T-helper 2 cell treated with Interferon-gamma antibody and Interleukin-4, amounts not matched to agents 5 μg/mL and 100 μg/mL, for 36 hours (primary cell): ENCODE measurements at regions not wholly inside any gene's neighbourhood (a gene's known extent, or its start where the extent isn't known, plus 50 kb on each side); places are given as distances from the start of the nearest gene placed in this dataset.
"Not testable (repeated sequence)": the region's sequence is repeated elsewhere in the genome, so short reads cannot be mapped to it uniquely, and the experiment has no call there.

Experiments
- DNase-seq: peaks from one replicate; pipeline ENCODE4 v3.0.0; 2021; ENCODE audit warnings: low spot score
- H3K27ac Mint-ChIP-seq: one replicate; pipeline ENCODE4 v1.8.0; 2021; ENCODE audit warnings: mild to moderate bottlenecking, mixed read lengths
- H3K27me3 Mint-ChIP-seq: one replicate; pipeline ENCODE4 v1.8.0; 2021; ENCODE audit warnings: low read depth, mixed read lengths
- H3K36me3 Mint-ChIP-seq: one replicate; pipeline ENCODE4 v1.8.0; 2021; ENCODE audit warnings: low read depth, mixed read lengths
- H3K4me1 Mint-ChIP-seq: one replicate; pipeline ENCODE4 v1.8.0; 2021; ENCODE audit warnings: low read depth, mixed read lengths
- H3K4me3 Mint-ChIP-seq: one replicate; pipeline ENCODE4 v1.8.0; 2022; ENCODE audit warnings: mild to moderate bottlenecking, moderate library complexity, mixed read lengths
- H3K9me3 Mint-ChIP-seq: one replicate; pipeline ENCODE4 v1.8.0; 2021; ENCODE audit warnings: mixed read lengths

- not testable (repeated sequence) for H3K27ac Mint-ChIP-seq, DNase-seq, H3K36me3 Mint-ChIP-seq, H3K4me3 Mint-ChIP-seq, H3K27me3 Mint-ChIP-seq, H3K9me3 Mint-ChIP-seq, H3K4me1 Mint-ChIP-seq
These were observed 214.0 kb upstream of the HSF2 start for GRCh38 chr6:122185458-122185857.

DNA sequence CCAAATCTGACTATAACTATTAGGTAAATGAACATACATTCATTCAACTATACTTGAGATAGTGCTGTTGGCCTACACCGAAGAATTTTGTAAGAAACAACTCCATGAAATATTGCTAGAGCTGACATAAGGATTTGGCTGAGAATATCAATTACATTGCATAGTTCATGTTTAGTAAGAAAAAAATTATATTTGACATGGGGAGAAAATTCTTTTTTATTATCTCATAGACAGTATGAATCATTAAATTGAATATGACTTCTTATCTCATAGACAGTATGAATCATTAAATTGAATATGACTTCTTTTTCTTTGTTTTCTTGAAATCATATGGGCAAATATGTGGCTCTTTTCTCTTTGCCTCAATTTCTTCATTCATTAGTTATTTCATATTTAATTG, 212.3 kb upstream of the HSF2 start:
- Mint-ChIP-seq H3K36me3 (no peaks in the 10 kb centered on the region), H3K4me1 (no peaks in the 10 kb centered on the region), H3K4me3 (no peak overlapping the region), H3K9me3 (no peaks in the 10 kb centered on the region), H3K27me3 (no peaks in the 10 kb centered on the region), H3K27ac (no peak overlapping the region)
- DNase-seq = no peak

- Mint-ChIP-seq H3K36me3 (no peaks in the 10 kb centered on the region), H3K4me3 (no peak overlapping the region), H3K27ac (no peak overlapping the region), H3K4me1 (no peaks in the 10 kb centered on the region), H3K9me3 (no peaks in the 10 kb centered on the region), H3K27me3 (no peaks in the 10 kb centered on the region)
- DNase-seq = no peak
These were observed 200.5 kb upstream of the HSF2 start for GRCh38 chr6:122198922-122199321.

GRCh38 chr6:122200440-122200839, 199.0 kb upstream of the HSF2 start:
- no peak overlapping the region for H3K4me3 Mint-ChIP-seq
- H3K27me3 Mint-ChIP-seq = no peaks in the 10 kb centered on the region
- DNase-seq = no peak
- H3K9me3 Mint-ChIP-seq = no peaks in the 10 kb centered on the region
- H3K4me1 Mint-ChIP-seq = no peaks in the 10 kb centered on the region
- no peaks in the 10 kb centered on the region for H3K36me3 Mint-ChIP-seq
- H3K27ac Mint-ChIP-seq = no peak overlapping the region

DNA sequence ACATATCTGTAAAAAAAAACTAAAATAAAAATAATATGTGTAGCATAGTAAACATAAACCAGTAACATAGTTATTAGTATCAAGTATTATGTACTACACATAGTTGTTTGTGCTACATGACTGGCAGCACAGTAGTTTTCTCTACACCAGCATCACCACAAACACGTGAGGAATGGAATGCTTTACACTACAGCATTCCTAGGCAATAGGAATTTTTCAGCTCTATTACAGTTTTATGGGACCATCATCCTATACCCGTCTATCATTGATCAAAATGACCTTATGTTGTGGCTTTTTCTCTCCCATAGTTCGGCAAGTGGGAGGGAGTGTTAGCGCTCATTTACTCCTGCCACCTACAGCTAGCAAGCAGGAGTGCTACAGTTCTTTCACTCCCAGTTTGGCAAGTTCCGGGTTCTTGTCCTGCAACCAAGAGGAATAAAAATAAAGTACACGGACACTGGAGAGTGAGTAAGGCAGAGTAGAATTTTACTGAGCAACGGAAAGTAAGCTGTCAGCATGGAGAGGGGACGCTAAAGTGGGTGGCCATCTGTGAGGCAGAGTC, 196.8 kb upstream of the HSF2 start:
- DNase-seq = no peak
- Mint-ChIP-seq H3K9me3 (no peaks in the 10 kb centered on the region), H3K36me3 (no peaks in the 10 kb centered on the region), H3K27me3 (no peaks in the 10 kb centered on the region), H3K27ac (no peak overlapping the region), H3K4me1 (no peaks in the 10 kb centered on the region), H3K4me3 (no peak overlapping the region)

GRCh38 chr6:122207061-122207460, 192.4 kb upstream of the HSF2 start:
- Mint-ChIP-seq H3K4me1 (no peaks in the 10 kb centered on the region), H3K27me3 (no peaks in the 10 kb centered on the region), H3K4me3 (no peak overlapping the region), H3K9me3 (no peaks in the 10 kb centered on the region), H3K27ac (no peak overlapping the region), H3K36me3 (no peaks in the 10 kb centered on the region)
- no peak for DNase-seq

- Mint-ChIP-seq H3K9me3 (no peaks in the 10 kb centered on the region), H3K4me1 (no peaks in the 10 kb centered on the region), H3K36me3 (no peaks in the 10 kb centered on the region), H3K4me3 (no peak overlapping the region), H3K27me3 (no peaks in the 10 kb centered on the region), H3K27ac (no peak overlapping the region)
- no peak for DNase-seq
These were observed 191.7 kb upstream of the HSF2 start for GRCh38 chr6:122207794-122208193.

GRCh38 chr6:122214605-122215318, 184.7 kb upstream of the HSF2 start:
- Mint-ChIP-seq H3K4me1 (no peaks in the 10 kb centered on the region), H3K27ac (no peak overlapping the region), H3K9me3 (no peaks in the 10 kb centered on the region), H3K36me3 (no peaks in the 10 kb centered on the region), H3K4me3 (no peak overlapping the region), H3K27me3 (no peaks in the 10 kb centered on the region)
- DNase-seq = no peak

GRCh38 chr6:122220254-122220653, 179.2 kb upstream of the HSF2 start:
- Mint-ChIP-seq H3K4me3 (no peak overlapping the region), H3K9me3 (no peaks in the 10 kb centered on the region), H3K4me1 (no peaks in the 10 kb centered on the region), H3K36me3 (no peaks in the 10 kb centered on the region), H3K27ac (no peak overlapping the region), H3K27me3 (no peaks in the 10 kb centered on the region)
- no peak for DNase-seq

DNA sequence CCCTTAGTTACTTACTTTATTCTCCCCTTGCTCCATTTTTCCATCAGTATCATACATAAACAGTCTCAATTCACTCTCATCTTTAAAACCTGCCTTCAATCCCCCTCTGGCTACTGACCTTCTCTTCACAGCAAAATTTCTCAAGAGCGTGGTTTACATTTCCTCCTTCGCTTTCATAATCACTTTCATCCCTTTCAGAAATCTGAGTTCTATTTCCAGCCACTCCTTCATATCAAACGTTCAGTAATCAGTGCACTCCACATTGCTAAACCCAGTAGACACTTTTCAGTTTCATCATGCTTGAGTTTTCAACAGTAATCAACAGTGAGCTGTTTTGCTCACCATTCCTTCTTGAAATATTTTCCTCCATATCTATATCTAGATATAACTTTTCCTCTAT, 176.7 kb upstream of the HSF2 start:
- DNase-seq = no peak
- Mint-ChIP-seq H3K27ac (no peak overlapping the region), H3K4me1 (no peaks in the 10 kb centered on the region), H3K9me3 (no peaks in the 10 kb centered on the region), H3K4me3 (no peak overlapping the region), H3K27me3 (no peaks in the 10 kb centered on the region), H3K36me3 (no peaks in the 10 kb centered on the region)

- Mint-ChIP-seq H3K27ac (no peak overlapping the region), H3K27me3 (no peaks in the 10 kb centered on the region), H3K9me3 (no peaks in the 10 kb centered on the region), H3K36me3 (no peaks in the 10 kb centered on the region), H3K4me1 (no peaks in the 10 kb centered on the region), H3K4me3 (no peak overlapping the region)
- no peak for DNase-seq
These were observed 176.2 kb upstream of the HSF2 start for GRCh38 chr6:122223251-122223650.

DNA sequence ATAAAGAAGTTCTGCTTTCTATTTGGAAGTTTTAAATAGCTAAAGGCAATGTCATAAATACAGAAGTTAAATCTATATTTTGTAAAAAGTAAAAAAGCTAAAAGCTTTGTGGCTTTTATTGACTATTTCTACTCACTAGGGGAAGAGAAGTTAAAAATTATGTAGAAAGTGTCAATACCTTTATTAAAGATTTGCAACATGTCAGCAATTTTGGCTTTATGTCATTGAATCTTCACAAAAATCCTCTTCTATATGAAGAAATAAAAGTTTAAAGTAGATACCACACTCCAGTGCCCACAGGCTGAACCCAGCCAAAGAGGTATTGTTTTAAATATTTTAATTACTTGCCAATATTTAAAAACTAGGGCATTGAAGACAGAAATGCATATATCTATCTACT, 160.6 kb upstream of the HSF2 start:
- no peak overlapping the region for H3K4me3 Mint-ChIP-seq
- no peak overlapping the region for H3K27ac Mint-ChIP-seq
- no peaks in the 10 kb centered on the region for H3K27me3 Mint-ChIP-seq
- H3K4me1 Mint-ChIP-seq = no peaks in the 10 kb centered on the region
- H3K9me3 Mint-ChIP-seq = peaks cover 4% of the 10 kb centered on the region
- no peak for DNase-seq
- H3K36me3 Mint-ChIP-seq = no peaks in the 10 kb centered on the region

- Mint-ChIP-seq H3K4me1 (no peaks in the 10 kb centered on the region), H3K27ac (no peak overlapping the region)
These were observed 152.4 kb upstream of the HSF2 start for GRCh38 chr6:122246906-122247658.

DNA sequence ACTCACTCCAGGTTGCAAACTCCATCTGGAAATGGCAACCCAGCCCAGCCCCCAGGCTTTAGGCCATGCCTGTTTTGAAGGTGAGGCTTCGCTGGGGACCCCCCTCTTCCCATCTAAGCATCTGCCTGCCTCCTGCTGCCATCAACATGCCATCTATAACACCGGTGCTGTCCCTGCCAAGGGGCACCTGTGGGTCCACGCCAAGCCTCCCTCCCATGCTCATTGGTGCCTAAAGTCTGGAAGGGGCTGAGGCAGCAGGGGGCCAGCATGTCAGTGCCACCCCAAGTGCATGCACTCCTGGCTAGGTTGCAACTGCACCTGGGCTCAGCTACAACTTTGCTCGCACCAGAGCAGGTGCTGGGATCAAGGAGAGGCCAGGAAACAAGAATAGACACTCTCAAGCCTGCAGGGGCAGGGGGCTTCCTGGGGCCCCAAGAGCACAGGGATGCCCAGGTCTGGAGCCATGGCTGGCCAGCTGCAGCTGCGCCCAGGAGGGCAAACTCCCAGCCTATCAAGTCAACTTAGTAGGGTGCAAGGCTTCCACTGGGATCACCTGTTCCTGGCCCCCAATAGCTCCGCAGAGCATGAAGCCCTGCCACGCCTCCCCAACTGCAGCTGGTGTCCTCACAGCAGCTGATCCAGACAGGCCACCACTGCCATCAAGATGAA, 151.3 kb upstream of the HSF2 start:
- H3K9me3 Mint-ChIP-seq = peaks cover 4% of the 10 kb centered on the region
- no peak overlapping the region for H3K27ac Mint-ChIP-seq
- no peaks in the 10 kb centered on the region for H3K27me3 Mint-ChIP-seq
- no peaks in the 10 kb centered on the region for H3K4me1 Mint-ChIP-seq
- no peak overlapping the region for H3K4me3 Mint-ChIP-seq
- H3K36me3 Mint-ChIP-seq = no peaks in the 10 kb centered on the region
- DNase-seq = no peak

More at GRCh38 chr6:122246906-122247658, 152.4 kb upstream of the HSF2 start:
- H3K27me3 Mint-ChIP-seq = no peaks in the 10 kb centered on the region
- no peak overlapping the region for H3K4me3 Mint-ChIP-seq
- DNase-seq = no peak
- H3K9me3 Mint-ChIP-seq = peaks cover 4% of the 10 kb centered on the region
- no peaks in the 10 kb centered on the region for H3K36me3 Mint-ChIP-seq
